ENCODE measurements at regions not wholly inside any gene's neighbourhood (a gene's known extent, or its start where the extent isn't known, plus 50 kb on each side); places are given as distances from the start of the nearest gene placed in this dataset.
"Not testable (repeated sequence)": the region's sequence is repeated elsewhere in the genome, so short reads cannot be mapped to it uniquely, and the experiment has no call there.

GRCh38 chr5:36535859-36536615 is 70.4 kb upstream of the SLC1A3 start:
- no peak for DNase-seq

GRCh38 chr5:36536616-36537005 is 69.8 kb upstream of the SLC1A3 start:
- DNase-seq = no peak

- DNase-seq = no peak
These were observed 68.7 kb upstream of the SLC1A3 start for GRCh38 chr5:36537724-36538123.

GRCh38 chr5:36552651-36553393 is 53.6 kb upstream of the SLC1A3 start:
- no peak for DNase-seq

GRCh38 chr5:36555035-36555434 is 51.4 kb upstream of the SLC1A3 start:
- not testable (repeated sequence) for DNase-seq

Measured in DMS 273 treated with DMSO at 0.1 percent for 48 hours (cell line).